HG03378 (cell line): ENCODE measurements at regions not wholly inside any gene's neighbourhood (a gene's known extent, or its start where the extent isn't known, plus 50 kb on each side); places are given as distances from the start of the nearest gene placed in this dataset.
A peak's percentile ranks its signal among the peaks of the same experiment; 100 is the strongest.

Source experiments
- ATAC-seq: cut with Tn5 transposase; IDR thresholded peaks from one replicate; pipeline ENCODE4 v1.9.1; 2021; ENCODE audit warnings: mild to moderate bottlenecking, moderate library complexity; ENCODE audit not compliant: unreplicated experiment

GRCh38 chr2:144163592-144163991, 356.3 kb downstream of the ZEB2 start:
- ATAC-seq = no peak

GRCh38 chr2:144162652-144163051, 357.3 kb downstream of the ZEB2 start:
- peak; percentile 65 for ATAC-seq

DNA sequence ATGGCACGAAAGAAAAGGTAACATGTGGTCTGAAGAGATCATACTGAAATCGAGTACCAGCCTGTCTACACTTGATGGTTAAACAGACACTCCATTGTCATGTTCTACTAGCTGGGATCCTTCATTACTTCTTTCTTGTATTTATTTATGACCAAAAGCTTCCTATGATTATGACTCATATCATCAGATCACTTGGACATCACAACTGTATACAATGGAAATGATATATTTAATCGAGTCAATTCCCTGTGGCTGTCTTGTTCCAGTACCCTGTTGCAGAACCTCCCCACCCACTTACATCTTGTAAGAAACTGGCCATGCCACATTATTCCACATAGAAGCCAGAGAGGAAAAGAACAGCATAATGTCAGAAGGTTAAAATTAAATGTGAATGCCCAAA, 358.9 kb downstream of the ZEB2 start:
- no peak for ATAC-seq

DNA sequence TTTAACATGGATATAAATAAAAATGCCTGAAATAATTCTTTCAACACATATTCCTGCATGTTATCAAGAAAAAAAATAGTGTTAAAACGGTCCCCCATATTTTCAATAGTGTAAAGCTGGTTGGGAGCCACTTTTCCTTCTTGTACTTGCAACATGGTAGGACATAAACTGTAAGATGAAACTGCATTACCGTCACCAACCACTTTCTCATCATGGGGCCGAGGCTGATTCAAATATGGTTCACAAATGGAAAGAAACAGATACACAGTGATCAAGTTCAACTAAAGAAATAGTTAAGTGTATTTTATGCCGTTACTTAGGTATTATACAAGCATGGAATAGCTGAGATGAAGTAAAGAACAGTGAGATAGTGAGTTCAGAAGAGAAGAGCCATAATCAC, 360.7 kb downstream of the ZEB2 start:
- ATAC-seq = no peak

DNA sequence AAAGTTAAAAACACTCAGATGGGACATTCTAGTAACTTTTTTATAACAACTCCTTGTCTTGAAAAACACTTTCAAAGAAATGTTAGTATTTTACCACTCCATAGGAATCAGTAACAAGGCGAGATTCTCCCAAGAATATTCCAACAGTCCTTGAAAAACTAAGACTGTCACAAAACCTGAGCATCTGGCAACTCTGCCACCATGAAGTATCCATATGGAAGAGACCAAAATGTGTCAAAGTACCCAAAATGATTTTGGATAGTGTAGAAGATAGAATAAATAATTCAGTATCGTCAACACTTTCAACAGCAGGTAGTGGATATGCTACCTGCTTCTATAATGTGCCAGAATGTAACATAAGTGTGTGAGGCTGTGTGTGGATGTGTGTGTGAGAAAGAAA, 361.8 kb downstream of the ZEB2 start:
- ATAC-seq = no peak

DNA sequence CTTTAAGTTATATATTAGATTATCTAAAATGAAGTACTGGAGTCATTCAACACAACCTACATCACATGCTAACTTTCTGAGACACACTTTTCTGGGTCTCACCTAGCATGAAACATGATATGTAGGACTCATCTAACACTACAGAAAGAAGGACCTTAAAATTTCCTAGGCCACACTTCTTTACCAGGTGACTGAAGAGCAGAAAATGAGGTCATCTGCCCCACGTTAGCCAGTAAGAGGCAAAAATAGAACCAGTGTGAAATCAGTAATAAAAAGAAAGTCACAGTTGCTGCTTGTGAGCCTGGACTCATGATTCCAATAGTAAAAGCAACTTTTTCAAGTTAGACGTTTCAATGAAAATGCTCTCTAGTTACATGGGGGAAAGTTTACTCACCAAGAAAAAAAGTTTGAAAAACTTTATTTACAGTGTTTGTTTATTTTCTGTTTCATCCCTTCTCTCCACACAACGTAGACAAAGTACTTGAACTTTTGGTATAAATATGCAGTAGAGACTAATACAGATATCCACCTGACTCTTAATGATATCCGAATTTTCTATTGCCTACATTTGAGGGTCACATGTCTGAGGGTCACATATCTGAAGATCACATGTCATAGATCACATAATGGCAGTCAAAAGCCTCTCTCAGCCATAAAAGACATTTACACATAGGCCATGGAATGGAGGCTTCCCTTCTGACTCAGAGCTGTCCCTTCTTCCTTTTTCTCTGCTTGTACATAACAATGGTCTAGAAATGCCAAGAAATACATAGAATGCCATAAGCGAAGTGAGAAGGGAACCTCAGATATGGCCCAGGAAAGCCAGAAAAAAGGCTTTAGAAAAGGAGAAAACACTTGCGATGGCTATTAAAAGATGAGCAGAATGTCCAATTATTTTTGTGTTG, 362.9 kb downstream of the ZEB2 start:
- no peak for ATAC-seq

DNA sequence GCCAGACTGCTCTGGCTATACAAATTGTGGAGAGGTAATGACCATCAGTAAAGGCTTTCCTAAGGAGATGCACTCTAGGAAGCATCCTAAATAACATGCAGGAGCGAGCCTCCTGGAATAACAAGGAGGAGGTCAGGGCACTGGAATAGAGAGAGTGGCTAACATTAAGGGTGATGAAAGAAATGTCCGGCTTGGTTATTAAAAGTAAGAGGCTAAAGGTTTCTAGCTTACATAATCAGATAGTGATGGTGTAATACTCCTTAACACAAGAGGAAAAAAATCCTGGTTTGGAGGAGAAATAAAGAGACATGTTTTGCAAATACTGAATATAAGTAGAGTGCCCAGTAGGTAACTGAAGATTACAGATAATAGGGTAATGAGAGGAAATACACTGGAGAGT, 365.7 kb downstream of the ZEB2 start:
- no peak for ATAC-seq

GRCh38 chr2:144152817-144153271, 367.1 kb downstream of the ZEB2 start:
- no peak for ATAC-seq

GRCh38 chr2:144151851-144152250, 368.1 kb downstream of the ZEB2 start:
- no peak for ATAC-seq

DNA sequence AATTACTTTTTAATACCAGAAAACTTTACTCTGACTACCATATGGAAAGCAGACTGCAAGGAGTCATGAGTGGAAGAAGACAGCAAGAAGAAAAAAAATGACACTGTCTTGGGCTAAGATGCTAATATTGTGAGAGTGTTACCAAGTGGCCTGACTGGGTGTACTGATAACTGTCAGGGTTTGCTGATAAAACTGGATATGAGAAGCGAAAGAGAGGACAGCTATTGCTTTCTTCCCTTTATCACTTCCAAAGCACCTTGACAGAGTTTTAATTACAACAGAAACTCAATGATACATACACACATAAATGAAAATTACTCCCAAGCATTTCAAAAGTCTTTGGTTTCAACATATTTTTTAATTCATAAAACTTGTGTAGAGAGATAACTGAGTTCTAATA, 368.5 kb downstream of the ZEB2 start:
- ATAC-seq = no peak

GRCh38 chr2:144147356-144147755, 372.6 kb downstream of the ZEB2 start:
- ATAC-seq = no peak

DNA sequence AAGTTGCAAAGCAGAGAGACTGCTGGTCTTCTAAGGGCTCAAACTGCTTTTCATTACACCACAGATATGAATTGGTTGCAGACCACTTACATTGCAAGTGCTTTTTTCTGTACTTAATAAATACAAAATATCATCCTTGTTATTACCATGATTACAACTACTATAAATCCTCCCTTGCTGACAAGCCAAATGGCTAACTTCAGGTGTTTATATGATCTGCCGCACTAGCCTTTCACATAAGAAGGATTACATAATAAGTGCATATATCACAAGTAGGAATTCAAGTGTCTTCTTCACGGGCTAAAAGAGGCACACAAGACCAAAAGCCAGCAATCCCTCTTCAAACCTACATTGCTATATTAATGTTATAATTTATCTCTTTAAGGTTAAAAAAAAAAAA, 373.0 kb downstream of the ZEB2 start:
- ATAC-seq = no peak

- ATAC-seq = no peak
Measured at GRCh38 chr2:144146076-144146475, 373.8 kb downstream of the ZEB2 start.

- ATAC-seq = no peak
Measured at GRCh38 chr2:144143294-144144151, 376.4 kb downstream of the ZEB2 start.

- ATAC-seq = no peak
Measured at GRCh38 chr2:144140891-144141290, 379.0 kb downstream of the ZEB2 start.

DNA sequence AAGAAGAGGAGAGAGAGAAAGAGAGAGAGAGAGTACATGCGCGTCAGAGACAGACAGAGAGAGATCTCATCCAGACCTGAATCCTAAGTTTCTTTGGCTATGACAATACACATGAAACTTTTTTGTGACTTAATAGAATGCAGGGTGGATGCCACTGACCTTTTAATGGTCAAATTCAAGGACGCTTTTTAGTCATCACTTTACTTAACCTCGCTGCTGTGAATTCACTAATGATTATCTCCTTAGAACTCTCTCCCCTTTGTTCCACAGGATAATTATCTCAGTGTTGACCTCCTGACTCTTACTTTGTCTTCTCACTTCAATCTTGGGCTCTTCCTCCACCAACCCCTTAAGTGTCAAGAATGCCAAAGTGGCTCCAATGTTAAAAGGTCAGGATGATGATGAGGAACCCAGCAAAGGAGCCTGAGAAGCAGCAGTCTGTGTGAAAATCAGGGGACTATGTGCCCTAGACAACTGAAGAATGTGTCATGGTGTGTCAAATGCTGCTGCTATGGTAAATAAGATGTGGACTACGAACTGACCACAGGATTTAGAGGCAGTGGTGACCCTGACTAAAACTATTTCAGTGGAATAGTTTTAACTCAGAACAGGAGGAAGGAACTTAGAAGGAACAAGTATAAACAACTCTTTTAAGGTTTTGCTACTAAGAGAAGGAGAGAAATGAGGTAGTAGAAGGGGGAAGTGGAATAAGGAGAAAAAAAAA, 382.1 kb downstream of the ZEB2 start:
- ATAC-seq = no peak

GRCh38 chr2:144137272-144137671, 382.6 kb downstream of the ZEB2 start:
- no peak for ATAC-seq

DNA sequence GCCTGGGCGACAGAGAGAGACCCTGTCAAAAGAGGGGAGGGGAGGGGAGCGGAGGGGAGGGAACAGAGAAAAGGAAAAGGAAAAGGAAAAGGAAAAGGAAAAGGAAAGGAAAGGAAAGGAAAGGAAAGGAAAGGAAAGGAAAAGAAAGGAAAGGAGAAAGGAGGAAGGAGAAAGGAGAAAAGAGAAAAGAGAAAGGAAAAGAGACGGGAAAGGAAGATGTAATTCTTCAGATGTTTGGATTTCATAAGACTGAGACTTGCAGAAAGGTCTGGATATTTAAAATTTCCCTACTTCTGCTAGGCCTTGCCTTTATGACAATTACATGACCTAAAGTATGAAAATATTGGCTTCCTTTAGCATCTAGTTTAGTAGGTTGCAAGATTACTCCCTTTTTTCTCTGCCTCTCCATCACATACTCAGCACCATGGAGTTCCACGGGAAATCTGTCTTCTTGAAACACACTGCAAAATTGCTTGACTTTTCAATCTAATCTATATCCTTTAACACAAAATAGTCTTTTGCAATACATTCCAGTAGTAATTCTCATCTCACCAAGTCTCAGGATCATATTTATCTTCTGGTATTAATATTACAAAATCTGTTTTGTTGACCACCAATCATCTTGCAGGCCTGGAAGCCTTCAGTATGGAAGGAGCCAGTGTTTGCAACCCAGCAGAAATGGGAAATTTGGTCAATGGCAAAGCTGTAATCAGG, 383.5 kb downstream of the ZEB2 start:
- ATAC-seq = no peak

DNA sequence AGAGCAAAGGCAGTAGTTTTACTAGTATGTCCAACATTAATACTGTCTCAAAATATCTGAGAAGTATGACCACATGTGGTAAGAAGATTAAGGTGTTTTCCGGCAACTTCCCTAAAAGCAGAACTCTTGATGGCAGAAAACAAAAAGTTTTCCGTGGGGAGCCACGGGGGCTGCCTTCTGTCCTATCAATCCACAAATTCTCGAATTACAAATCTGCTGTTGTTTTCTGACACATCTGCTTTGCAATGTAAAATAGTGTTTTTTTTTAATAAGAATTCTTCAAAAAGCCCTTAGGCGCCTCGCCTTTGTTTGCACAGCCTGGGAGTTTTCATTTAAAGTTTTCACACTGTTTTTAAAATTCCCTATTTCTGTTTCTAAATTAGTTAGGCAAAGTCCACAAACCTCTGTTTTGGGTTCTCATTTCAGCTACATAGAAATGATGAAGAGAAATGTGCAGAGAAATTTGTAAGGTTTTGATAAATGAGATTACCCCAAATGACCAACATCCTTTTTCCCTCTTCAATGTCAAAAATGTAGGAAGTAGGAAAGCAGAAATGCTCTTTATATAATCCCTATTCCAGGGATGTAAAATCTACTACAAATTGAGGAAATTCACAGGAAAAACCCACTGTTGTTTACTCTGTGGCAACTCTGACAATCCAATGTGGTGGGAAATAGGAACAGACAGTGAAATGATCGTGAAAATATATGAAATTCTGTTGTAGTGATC, 385.8 kb downstream of the ZEB2 start:
- no peak for ATAC-seq

DNA sequence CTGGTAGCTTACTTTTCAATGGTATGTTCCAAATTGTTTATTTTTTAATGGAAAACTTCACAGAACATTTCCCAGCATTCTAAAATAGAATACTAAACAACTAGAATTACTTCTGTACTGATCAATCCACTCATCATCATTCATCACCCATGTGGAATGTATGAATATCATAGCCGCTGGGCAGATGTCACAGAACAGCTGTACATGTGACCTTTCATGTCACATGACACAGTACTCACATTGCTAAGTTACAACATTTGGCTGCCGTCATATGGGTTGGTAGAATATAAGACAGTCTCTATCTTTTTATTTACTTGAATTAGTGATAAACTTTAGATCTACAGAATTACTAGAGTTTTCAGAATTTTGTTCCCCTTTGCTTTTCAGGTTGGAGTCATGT, 387.6 kb downstream of the ZEB2 start:
- ATAC-seq = no peak
